ENCODE measurements at regions not wholly inside any gene's neighbourhood (a gene's known extent, or its start where the extent isn't known, plus 50 kb on each side); places are given as distances from the start of the nearest gene placed in this dataset.

GRCh38 chr14:48937541-48938195 is 648.5 kb downstream of the RPS29 start:
- Histone ChIP-seq H3K36me3 (ENCODE audit: low read depth) (no peaks in the 10 kb centered on the region), H3K9me3 (ENCODE audit: insufficient read depth, low read depth) (no peaks in the 10 kb centered on the region), H4K20me1 (ENCODE audit: insufficient read depth) (no peaks in the 10 kb centered on the region), H3K4me1 (replicated peaks; ENCODE audit: insufficient read depth) (no peaks in the 10 kb centered on the region), H3K4me3 (no peak overlapping the region), H3K27me3 (ENCODE audit: insufficient read depth, low read depth) (no peaks in the 10 kb centered on the region), H3K9me2 (ENCODE audit: insufficient read depth) (no peaks in the 10 kb centered on the region), H2AFZ (no peak overlapping the region), H3K79me2 (ENCODE audit: low read depth) (no peaks in the 10 kb centered on the region), H3K27ac (no peak overlapping the region), H3F3A (ENCODE audit: insufficient read depth, low read depth) (no peaks in the 10 kb centered on the region), H3K4me2 (no peak overlapping the region)
- DNase-seq: no peak
- CTCF ChIA-PET: no interaction called here
- intact Hi-C loops (cut with micrococcal nuclease; ENCODE audit: unreplicated experiment): no loop called here
- POLR2A ChIA-PET (ENCODE audit: unreplicated experiment): no interaction called here
- TF ChIP-seq CTCF (conservative IDR thresholded peaks at IDR 0.05): no peak
- TF ChIP-seq EZH2 (IDR thresholded peaks at IDR 0.05; ENCODE audit: low read depth): no peak
- BruUV-seq (replicated peaks): no TSS peak

- no peak overlapping the region for H3K27ac ChIP-seq
- BruUV-seq (replicated peaks): no TSS peak
- H3K4me3 ChIP-seq: no peak overlapping the region
- no peaks in the 10 kb centered on the region for H3K9me3 ChIP-seq (ENCODE audit: insufficient read depth, low read depth)
- CTCF ChIA-PET: no interaction called here
- no peaks in the 10 kb centered on the region for H3F3A ChIP-seq (ENCODE audit: insufficient read depth, low read depth)
- no peaks in the 10 kb centered on the region for H3K79me2 ChIP-seq (ENCODE audit: low read depth)
- TF ChIP-seq CTCF (conservative IDR thresholded peaks at IDR 0.05) (no peak), EZH2 (IDR thresholded peaks at IDR 0.05; ENCODE audit: low read depth) (no peak)
- H3K27me3 ChIP-seq (ENCODE audit: insufficient read depth, low read depth): no peaks in the 10 kb centered on the region
- H2AFZ ChIP-seq: no peak overlapping the region
- no peak overlapping the region for H3K4me2 ChIP-seq
- H3K4me1 ChIP-seq (replicated peaks; ENCODE audit: insufficient read depth): no peaks in the 10 kb centered on the region
- intact Hi-C loops (cut with micrococcal nuclease; ENCODE audit: unreplicated experiment): no loop called here
- no peaks in the 10 kb centered on the region for H4K20me1 ChIP-seq (ENCODE audit: insufficient read depth)
- DNase-seq: no peak
- POLR2A ChIA-PET (ENCODE audit: unreplicated experiment): no interaction called here
- no peaks in the 10 kb centered on the region for H3K9me2 ChIP-seq (ENCODE audit: insufficient read depth)
- no peaks in the 10 kb centered on the region for H3K36me3 ChIP-seq (ENCODE audit: low read depth)
Observed at GRCh38 chr14:48936849-48937248, 649.3 kb downstream of the RPS29 start.

GRCh38 chr14:48936362-48936761 is 649.8 kb downstream of the RPS29 start:
- CTCF ChIA-PET: no interaction called here
- Histone ChIP-seq H3F3A (ENCODE audit: insufficient read depth, low read depth) (no peaks in the 10 kb centered on the region), H3K27ac (no peak overlapping the region), H2AFZ (no peak overlapping the region), H3K36me3 (ENCODE audit: low read depth) (no peaks in the 10 kb centered on the region), H3K79me2 (ENCODE audit: low read depth) (no peaks in the 10 kb centered on the region), H3K4me2 (no peak overlapping the region), H3K9me2 (ENCODE audit: insufficient read depth) (no peaks in the 10 kb centered on the region), H3K4me1 (replicated peaks; ENCODE audit: insufficient read depth) (no peaks in the 10 kb centered on the region), H3K27me3 (ENCODE audit: insufficient read depth, low read depth) (no peaks in the 10 kb centered on the region), H3K9me3 (ENCODE audit: insufficient read depth, low read depth) (no peaks in the 10 kb centered on the region), H3K4me3 (no peak overlapping the region), H4K20me1 (ENCODE audit: insufficient read depth) (no peaks in the 10 kb centered on the region)
- TF ChIP-seq CTCF (conservative IDR thresholded peaks at IDR 0.05): no peak
- TF ChIP-seq EZH2 (IDR thresholded peaks at IDR 0.05; ENCODE audit: low read depth): no peak
- intact Hi-C loops (cut with micrococcal nuclease; ENCODE audit: unreplicated experiment): no loop called here
- BruUV-seq (replicated peaks): no TSS peak
- POLR2A ChIA-PET (ENCODE audit: unreplicated experiment): no interaction called here
- DNase-seq: no peak

All from PC-9 (cell line).